HG02884 (cell line): ENCODE measurements at regions not wholly inside any gene's neighbourhood (a gene's known extent, or its start where the extent isn't known, plus 50 kb on each side); places are given as distances from the start of the nearest gene placed in this dataset.

Source experiments
- ATAC-seq: cut with Tn5 transposase; IDR thresholded peaks from one replicate; pipeline ENCODE4 v1.9.1; 2021; ENCODE audit warnings: mild to moderate bottlenecking, moderate library complexity; ENCODE audit not compliant: unreplicated experiment

DNA sequence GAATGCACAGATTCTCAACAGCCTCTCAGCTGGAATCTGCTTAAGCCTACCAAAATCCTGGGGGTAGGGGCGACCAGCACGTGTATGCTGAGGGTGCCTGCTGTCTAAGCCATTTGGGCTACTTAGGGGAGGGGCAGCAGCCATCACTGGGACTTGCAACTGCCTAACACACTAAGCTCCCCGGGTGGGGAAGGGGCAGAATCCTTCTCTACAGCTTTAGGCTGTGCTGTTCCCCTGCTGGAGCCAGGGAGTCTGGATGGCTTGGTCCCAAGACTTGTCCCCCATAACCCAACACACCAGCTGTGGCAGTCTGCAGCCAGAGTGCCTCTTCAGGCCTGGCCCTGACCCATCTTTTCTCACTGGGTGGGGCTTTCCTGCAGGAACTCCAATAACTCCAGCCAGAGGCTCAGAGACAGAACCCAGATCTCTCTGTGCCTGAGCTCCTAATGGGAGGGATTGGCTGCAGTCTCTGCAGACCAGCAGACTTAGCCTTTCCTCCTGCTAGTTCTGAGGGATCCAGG is 305.4 kb upstream of the RND3 start:
- no peak for ATAC-seq

DNA sequence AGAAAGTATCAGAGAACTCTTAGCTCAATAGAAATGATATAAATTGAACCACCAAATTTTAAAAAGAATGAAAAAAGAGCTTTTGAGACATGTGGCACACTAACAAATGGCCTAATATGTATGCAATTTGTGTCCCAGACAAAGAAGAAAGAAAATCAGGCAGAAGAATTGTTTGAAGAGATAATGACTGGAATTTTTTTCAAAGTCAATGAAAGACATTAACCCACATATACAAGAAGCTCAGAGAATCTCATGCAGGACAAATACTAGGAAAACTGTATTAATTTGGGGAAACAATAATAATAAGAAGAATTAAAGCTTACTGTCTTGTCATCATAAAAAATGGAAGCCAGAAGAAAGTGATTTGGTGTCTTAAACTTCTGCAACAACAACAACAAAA is 304.1 kb upstream of the RND3 start:
- no peak for ATAC-seq

DNA sequence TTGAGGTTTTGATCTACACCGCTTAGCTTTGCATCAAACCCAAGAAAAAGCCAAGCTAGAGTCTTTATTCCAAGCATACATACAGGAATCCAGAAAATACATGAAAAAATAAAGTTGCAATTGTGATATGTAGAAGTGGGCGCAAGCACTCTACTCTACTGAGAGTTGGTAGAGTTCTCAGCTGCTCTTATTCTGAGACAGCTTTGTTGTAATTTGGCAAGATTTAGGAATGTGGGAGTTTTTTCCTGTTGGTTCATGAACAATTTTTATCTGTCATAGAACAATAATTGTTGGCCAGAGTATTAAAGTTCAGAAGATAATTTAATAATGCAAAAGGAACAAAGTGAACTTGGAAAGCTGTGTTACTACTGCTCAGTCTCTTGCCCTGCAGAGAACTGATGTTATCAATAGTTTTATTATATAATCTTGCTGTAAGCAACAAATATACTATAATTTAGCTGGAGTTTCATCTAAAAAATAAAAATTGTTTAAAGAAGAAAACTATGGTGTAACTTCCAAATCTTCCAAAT is 302.0 kb upstream of the RND3 start:
- ATAC-seq = no peak

DNA sequence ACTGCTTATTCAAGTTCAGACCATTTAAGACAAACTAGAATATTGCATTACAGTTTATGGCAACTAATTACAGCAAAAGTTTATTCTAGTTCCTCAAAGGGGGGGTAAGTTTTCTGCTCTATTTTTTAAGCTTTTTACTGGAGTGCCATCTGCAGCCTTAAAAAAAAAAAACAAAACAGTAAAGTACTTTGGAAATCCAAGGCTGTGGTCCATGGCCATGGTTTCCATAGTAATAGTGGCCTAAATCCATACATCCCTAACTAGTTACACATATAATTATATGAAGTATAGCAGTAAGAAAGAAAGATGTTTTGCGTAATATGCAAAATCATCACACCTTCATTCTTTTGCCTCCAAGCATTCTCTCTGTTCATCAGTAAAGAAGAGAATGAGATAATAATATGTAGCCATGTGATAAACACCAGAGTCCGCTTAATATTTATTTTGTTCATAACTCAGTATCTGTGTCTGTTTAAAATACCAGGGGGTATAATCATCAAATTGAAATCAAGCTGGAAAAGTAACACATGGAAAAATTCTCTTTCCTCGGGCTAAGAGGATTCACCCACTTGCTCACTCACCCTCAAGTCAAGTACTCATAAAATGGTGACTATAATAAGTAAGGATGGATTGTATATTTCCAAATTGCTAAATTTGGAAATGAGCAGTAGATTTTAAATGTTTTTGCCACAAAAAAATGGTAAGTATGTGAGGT is 301.1 kb upstream of the RND3 start:
- no peak for ATAC-seq

- ATAC-seq = no peak
These were observed 300.1 kb upstream of the RND3 start for GRCh38 chr2:150787353-150788093.

DNA sequence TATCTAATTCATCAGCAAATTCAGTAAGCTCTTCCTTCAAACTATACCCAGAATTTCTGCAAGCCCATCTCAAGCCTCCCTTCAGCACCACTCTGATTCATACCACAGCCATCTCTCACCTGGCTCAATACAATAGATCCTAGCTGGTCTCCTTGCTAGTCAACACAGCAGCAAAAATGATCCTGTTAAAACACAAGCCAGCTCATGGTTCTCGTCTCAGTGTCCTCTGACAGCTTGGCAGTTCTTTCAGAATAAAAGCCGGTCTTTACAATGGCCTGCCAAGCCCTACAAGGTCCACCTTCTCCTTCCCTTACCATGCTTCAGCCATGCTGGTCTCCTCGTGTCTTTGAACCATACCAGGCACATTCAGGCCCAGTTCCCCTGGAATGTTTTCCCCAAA is 296.9 kb upstream of the RND3 start:
- no peak for ATAC-seq

DNA sequence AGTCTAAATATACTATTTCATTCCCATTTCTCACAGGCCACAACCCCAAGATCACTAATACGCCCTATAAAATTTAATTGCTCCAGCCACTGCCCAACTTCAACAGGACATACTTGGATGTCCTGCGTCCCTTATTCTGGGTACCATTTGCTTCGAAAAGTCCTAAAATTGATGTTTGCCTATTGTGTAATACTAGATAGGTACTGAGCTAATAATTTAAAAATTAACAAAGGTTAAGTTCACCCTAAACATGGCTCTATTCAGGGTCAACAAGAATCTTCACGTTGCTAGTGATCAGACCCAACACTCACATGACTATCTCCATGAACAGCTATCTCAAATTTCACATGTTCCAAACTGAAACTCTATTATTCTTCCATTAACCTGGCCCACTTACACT is 296.4 kb upstream of the RND3 start:
- ATAC-seq = no peak

- ATAC-seq = no peak
These were observed 295.5 kb upstream of the RND3 start for GRCh38 chr2:150783015-150783414.

- no peak for ATAC-seq
These were observed 295.1 kb upstream of the RND3 start for GRCh38 chr2:150782613-150783012.

DNA sequence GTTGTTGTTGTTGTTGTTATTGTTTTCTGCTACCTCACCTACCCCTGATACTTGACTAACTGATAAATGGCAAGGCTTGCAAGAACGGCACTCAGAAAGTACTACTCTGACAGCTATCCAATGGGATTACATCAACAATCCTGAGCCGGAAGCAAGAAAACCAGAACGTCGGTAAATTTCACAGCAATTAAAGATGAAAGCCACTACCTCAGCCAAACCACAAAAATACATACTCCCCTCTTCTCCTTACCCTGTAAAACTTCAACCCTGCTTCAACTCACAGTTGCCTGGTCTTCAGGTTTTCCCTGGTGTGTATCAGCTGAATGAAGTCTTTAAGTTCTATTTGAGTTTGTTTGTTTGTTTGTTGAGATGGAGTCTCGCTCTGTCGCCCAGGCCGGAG is 293.7 kb upstream of the RND3 start:
- ATAC-seq = no peak

DNA sequence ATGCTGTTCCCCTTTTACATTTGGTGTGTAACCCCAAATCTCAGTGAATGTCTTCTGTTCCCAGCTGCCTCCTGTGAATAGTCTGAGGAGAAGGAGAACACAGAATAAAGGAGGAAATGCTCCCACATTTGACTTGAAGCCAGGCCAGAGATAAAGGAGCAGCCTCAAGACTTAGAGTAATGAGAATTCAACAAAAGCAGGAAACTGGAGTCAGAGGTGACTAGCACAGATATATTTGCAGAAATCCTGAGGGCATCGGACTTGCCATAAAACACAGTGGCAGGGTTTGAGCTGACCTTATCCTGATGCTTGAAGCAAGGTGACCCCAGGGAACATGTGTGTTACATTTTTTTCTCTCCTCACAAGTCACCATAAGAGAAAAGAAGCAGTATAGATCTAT is 291.4 kb upstream of the RND3 start:
- ATAC-seq = no peak

GRCh38 chr2:150769421-150769820 is 282.0 kb upstream of the RND3 start:
- no peak for ATAC-seq

DNA sequence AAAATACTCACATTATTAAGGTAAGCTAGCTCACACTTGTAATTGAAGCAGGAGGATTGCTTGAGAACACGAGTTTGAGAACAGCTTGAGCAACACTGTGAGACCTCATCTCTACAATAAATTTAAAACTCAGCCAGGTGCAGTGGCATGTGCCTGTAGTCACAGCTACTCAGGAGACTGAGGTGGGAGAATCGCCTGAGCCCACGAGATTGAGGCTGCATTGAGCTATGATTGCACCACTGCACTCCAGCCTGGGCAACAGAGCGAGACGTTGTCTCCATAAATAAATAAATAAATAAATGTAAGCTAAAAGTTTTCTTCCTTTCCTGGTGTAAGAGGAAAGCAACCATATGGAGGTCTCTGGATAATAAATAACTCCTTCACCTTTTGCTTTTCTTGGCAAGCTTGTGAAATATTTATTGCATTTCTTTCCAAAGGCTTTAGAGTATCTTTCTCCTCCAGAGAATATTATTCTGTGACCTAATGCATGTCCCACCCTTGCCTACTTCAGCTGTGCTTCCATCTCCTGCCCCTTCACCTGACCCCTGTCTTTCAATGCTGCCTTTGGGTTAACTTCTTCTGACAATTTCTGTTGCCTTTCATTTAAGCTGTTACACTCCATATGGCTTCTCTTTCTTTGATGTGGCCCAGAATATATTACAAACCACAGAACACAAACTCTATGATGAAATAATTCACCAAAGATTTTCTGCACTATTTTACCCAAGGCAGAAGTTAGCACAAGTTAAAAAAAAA is 280.7 kb upstream of the RND3 start:
- ATAC-seq = no peak

GRCh38 chr2:150762571-150762970 is 275.1 kb upstream of the RND3 start:
- ATAC-seq = no peak

DNA sequence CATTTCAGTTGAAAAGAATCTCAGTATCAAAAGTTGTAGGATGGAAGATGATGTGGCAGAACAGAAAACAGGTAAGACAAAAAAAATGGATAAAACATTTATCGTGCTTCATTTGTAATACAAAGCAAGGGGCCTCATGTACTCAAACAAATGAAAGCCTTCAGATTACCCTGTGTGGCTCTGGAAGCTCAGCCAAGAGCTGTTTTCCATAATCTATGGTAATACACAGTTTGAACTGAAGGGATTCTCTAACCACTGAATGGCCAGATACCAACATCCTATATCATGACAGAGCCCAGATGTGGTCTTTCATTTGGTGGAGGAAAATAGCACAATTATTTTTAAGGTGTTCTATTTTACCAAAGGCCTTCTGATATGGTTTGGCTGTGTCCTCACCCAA is 272.1 kb upstream of the RND3 start:
- ATAC-seq = no peak

- no peak for ATAC-seq
These were observed 271.6 kb upstream of the RND3 start for GRCh38 chr2:150759106-150759505.

GRCh38 chr2:150752229-150752628 is 264.8 kb upstream of the RND3 start:
- no peak for ATAC-seq

DNA sequence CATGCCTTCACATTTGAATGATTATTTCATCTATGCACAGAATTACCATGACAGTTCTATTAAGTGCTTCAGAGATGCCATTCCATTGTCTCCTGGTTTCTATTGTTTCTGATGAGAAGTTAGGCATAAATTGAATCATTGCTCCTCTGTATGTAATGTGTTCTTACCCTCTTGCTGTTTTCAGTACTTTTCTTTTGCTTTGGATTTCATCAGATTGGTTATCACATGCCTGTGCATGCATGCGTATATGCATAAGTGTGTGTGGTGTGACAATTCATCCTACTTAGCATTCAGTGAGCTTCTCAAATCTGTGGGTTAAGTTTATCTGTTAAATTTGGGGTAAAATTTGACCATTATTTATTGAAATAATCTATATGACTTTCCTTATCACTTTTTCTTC is 263.3 kb upstream of the RND3 start:
- ATAC-seq = no peak

DNA sequence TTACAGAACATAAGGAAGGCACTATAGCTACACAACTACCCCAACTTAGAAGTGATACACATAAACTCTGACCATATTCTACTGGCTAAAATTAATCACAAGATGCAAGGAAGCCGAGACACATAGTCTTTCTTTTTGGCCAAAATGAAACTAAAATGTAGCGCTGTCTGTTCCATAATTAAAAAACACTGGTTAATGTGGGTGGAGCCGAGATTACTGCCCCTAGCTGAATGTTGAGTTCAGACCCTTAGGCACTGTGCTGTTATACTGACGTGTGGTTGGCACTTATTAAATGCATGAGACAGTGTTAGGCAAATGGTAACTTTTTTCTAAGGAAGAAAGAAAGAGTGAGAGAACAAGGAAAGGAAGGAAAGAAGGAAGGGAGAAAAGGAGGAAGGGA is 254.6 kb upstream of the RND3 start:
- no peak for ATAC-seq

DNA sequence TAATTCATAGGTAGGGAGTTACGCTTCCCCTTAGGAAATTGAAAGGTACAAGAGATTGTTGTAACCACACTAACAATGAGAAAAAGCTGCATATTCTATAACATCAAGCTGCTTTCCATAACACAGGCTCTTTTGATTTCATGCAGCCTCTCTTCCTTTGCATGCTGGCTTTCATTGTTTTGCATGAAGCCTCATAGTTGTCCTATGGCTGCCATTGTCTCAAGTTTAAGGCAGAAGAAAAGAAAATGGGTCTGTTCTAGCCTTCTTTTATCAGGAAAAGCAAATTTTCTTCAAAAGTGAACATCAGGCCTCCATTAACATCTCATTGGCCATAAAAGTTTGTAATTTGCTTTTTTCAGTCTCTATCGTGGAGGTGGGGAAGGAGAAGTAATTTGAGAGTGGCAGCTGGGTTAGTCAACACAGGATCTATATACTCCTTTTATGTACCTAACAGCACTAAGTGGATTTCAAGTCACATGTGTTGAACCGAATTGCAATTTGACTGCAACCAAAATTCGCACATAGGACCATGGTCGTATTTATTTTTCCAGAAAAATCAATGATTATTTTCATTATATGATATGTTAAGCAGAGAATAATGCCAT is 248.5 kb upstream of the RND3 start:
- no peak for ATAC-seq

DNA sequence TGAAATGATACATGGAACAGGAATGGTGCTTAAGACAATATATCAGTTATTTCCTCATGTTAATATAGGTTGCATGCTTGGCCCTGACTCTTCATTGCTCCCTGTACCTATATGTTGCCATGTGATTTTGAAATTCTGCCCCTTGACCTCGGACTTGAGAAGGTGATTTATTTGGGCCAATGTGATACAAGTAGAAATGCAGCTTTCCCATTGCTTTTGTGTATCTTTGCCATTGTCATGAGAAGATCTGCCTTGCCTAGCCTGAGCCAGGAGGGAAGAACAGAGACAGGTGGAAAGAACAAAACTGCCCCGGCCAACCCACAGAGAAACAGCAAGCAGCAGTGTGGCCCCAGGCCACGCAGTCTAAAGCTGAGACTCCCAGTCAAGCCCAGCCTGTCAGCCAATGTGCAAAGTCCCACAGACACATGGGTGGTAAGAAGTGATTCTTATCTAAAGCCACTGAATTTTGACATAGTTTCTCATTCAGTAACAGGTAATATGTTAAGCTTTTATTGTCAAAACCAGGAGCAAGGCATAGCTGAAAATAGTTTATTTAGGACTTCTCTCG is 245.7 kb upstream of the RND3 start:
- ATAC-seq = no peak
